Activated naive CD8-positive, alpha-beta T cell treated with anti-CD3 and anti-CD28 coated beads for 36 hours (primary cell): ENCODE measurements at regions not wholly inside any gene's neighbourhood (a gene's known extent, or its start where the extent isn't known, plus 50 kb on each side); places are given as distances from the start of the nearest gene placed in this dataset.

Experiments used
- DNase-seq: peaks from one replicate; pipeline ENCODE4 v3.0.0; 2021
- H3K27ac Mint-ChIP-seq: one replicate; pipeline ENCODE4 v1.8.0; 2022; ENCODE audit warnings: mild to moderate bottlenecking, moderate library complexity, mixed read lengths
- H3K27me3 Mint-ChIP-seq: one replicate; pipeline ENCODE4 v1.8.0; 2022; ENCODE audit warnings: mild to moderate bottlenecking, mixed read lengths
- H3K36me3 Mint-ChIP-seq: one replicate; pipeline ENCODE4 v1.8.0; 2021; ENCODE audit warnings: mild to moderate bottlenecking, mixed read lengths
- H3K4me1 Mint-ChIP-seq: one replicate; pipeline ENCODE4 v1.8.0; 2021; ENCODE audit warnings: mixed read lengths
- H3K4me3 Mint-ChIP-seq: one replicate; pipeline ENCODE4 v1.8.0; 2022; ENCODE audit warnings: mild to moderate bottlenecking, moderate library complexity, mixed read lengths
- H3K9me3 Mint-ChIP-seq: one replicate; pipeline ENCODE4 v1.8.0; 2022; ENCODE audit warnings: mixed read lengths

DNA sequence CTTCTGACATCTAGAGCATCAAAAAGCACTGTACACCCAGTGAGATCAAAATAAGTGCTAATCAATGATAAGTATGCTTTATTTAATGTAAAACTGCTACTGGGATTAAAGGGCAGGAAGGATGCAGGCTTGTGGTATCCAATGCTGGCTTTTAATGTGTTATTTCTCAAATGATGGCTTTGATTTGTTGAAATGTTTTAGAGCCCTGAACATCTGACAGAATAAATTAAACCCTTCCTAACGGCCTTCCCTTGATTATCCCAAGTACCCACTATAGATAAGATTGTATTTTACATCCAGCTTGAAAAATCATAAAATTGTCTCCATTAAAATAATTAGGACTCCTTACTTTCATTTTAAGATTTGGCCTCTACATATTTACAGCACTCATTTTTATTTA lies 382.9 kb downstream of the HNRNPD start:
- no peaks in the 10 kb centered on the region for H3K9me3 Mint-ChIP-seq
- H3K27me3 Mint-ChIP-seq: peaks cover 5% of the 10 kb centered on the region
- no peak for DNase-seq
- no peak overlapping the region for H3K4me3 Mint-ChIP-seq
- no peaks in the 10 kb centered on the region for H3K4me1 Mint-ChIP-seq
- H3K27ac Mint-ChIP-seq: no peak overlapping the region
- no peaks in the 10 kb centered on the region for H3K36me3 Mint-ChIP-seq

DNA sequence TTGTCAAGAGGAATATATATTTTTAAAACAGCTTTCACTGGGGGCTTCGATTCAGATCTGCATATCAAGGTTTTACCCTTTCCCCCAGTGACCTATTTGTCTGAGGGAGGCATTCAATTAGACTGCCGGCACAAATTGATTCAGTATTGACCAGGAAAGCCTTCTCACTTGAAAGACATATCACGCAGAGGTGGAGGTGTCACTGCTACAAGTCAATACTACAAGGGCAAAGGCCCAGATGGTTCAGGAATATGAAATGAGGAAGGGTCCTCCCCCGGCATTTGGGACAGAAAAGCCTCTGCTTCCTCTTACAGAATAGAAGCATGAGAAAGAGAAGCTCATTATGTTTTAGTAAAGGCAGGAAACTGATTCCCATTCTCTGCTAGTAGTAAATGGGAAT lies 383.6 kb downstream of the HNRNPD start:
- Mint-ChIP-seq H3K4me3 (no peak overlapping the region), H3K36me3 (no peaks in the 10 kb centered on the region)

GRCh38 chr4:81989202-81989601 lies 384.6 kb downstream of the HNRNPD start:
- Mint-ChIP-seq H3K9me3 (no peaks in the 10 kb centered on the region), H3K4me1 (no peaks in the 10 kb centered on the region), H3K27me3 (peaks cover 5% of the 10 kb centered on the region), H3K27ac (no peak overlapping the region), H3K36me3 (no peaks in the 10 kb centered on the region), H3K4me3 (no peak overlapping the region)
- no peak for DNase-seq

More for the DNA sequence above, 383.6 kb downstream of the HNRNPD start:
- DNase-seq: no peak
- Mint-ChIP-seq H3K27me3 (peaks cover 5% of the 10 kb centered on the region), H3K27ac (no peak overlapping the region), H3K9me3 (no peaks in the 10 kb centered on the region), H3K4me1 (no peaks in the 10 kb centered on the region)

GRCh38 chr4:81988178-81988577 lies 385.6 kb downstream of the HNRNPD start:
- no peak overlapping the region for H3K27ac Mint-ChIP-seq
- H3K36me3 Mint-ChIP-seq: no peaks in the 10 kb centered on the region
- H3K9me3 Mint-ChIP-seq: no peaks in the 10 kb centered on the region
- DNase-seq: no peak
- H3K27me3 Mint-ChIP-seq: peaks cover 5% of the 10 kb centered on the region
- H3K4me3 Mint-ChIP-seq: no peak overlapping the region
- no peaks in the 10 kb centered on the region for H3K4me1 Mint-ChIP-seq

- Mint-ChIP-seq H3K4me3 (no peak overlapping the region), H3K27ac (no peak overlapping the region), H3K27me3 (peaks cover 5% of the 10 kb centered on the region), H3K36me3 (no peaks in the 10 kb centered on the region), H3K4me1 (no peaks in the 10 kb centered on the region), H3K9me3 (no peaks in the 10 kb centered on the region)
- no peak for DNase-seq
These were observed 389.0 kb downstream of the HNRNPD start for GRCh38 chr4:81984746-81985145.

DNA sequence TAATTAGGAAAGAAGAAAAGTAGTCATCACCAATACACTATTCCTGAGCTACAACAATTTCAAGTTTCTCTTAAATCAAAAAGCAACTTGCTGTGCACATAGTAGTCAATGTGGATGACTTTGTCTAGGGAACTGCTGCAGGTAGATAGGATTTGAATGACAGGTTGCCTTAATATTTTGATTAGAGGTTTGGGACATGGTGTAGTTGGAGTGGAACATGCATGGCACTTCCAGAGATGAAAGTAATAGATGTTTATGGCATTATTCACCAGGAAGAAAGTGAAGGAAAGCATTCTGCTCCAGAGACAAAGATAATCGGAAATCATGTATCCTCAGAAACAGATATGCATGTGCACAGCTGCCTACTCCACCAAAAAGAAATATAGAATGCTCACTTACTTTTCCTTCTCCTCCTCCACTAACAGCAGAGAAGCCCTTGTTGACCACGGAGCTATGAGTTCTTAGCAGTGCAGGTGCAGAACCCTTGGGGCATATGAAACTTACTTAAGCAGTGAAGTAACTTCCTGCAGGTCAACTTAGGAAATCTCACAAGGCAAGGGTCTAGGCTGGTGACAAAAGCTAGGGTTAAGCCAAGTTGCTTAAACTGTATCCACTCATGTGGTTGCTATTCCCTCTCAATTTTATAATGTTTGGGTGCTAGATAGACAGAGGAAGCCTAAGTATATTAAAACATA lies 390.8 kb downstream of the HNRNPD start:
- Mint-ChIP-seq H3K4me1 (no peaks in the 10 kb centered on the region), H3K4me3 (no peak overlapping the region), H3K36me3 (no peaks in the 10 kb centered on the region), H3K27me3 (peaks cover 2% of the 10 kb centered on the region), H3K9me3 (no peaks in the 10 kb centered on the region), H3K27ac (no peak overlapping the region)
- no peak for DNase-seq

DNA sequence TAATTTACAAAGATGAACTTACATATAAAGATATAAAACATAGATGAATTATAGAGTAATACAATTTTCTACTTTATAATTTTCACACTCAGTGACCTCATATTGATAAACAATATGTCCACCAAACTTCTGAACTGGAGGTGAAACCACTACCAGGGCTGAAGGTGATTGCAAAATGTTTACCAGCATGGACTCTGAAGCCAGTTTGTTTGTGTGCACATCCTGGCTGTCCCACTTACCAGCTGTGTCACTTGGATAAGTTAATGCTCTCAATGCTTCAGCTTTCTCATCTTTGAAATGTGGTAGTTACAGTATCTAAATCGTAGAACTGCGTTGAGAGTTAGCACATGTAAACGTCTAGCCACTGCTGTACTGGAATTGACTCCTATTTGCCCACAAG lies 392.6 kb downstream of the HNRNPD start:
- Mint-ChIP-seq H3K4me1 (peaks cover 5% of the 10 kb centered on the region), H3K4me3 (no peak overlapping the region), H3K27ac (no peak overlapping the region), H3K36me3 (no peaks in the 10 kb centered on the region), H3K9me3 (no peaks in the 10 kb centered on the region), H3K27me3 (no peaks in the 10 kb centered on the region)
- DNase-seq: no peak

GRCh38 chr4:81974523-81974922 lies 399.3 kb downstream of the HNRNPD start:
- Mint-ChIP-seq H3K9me3 (no peaks in the 10 kb centered on the region), H3K36me3 (no peaks in the 10 kb centered on the region), H3K4me3 (no peak overlapping the region), H3K27me3 (no peaks in the 10 kb centered on the region), H3K4me1 (peaks cover 10% of the 10 kb centered on the region), H3K27ac (no peak overlapping the region)
- no peak for DNase-seq

GRCh38 chr4:81971637-81972381 lies 402.0 kb downstream of the HNRNPD start:
- Mint-ChIP-seq H3K36me3 (no peaks in the 10 kb centered on the region), H3K27ac (no peak overlapping the region), H3K27me3 (no peaks in the 10 kb centered on the region), H3K4me3 (no peak overlapping the region), H3K9me3 (no peaks in the 10 kb centered on the region), H3K4me1 (peaks cover 5% of the 10 kb centered on the region)
- DNase-seq: no peak

GRCh38 chr4:81971061-81971460 lies 402.7 kb downstream of the HNRNPD start:
- Mint-ChIP-seq H3K27me3 (no peaks in the 10 kb centered on the region), H3K27ac (no peak overlapping the region), H3K36me3 (no peaks in the 10 kb centered on the region), H3K4me1 (peaks cover 7% of the 10 kb centered on the region), H3K9me3 (no peaks in the 10 kb centered on the region), H3K4me3 (no peak overlapping the region)
- no peak for DNase-seq

- Mint-ChIP-seq H3K4me3 (no peak overlapping the region), H3K9me3 (no peaks in the 10 kb centered on the region), H3K4me1 (peaks cover 13% of the 10 kb centered on the region), H3K27me3 (no peaks in the 10 kb centered on the region), H3K36me3 (no peaks in the 10 kb centered on the region), H3K27ac (no peak overlapping the region)
- DNase-seq: no peak
These were observed 403.3 kb downstream of the HNRNPD start for GRCh38 chr4:81970454-81970853.

DNA sequence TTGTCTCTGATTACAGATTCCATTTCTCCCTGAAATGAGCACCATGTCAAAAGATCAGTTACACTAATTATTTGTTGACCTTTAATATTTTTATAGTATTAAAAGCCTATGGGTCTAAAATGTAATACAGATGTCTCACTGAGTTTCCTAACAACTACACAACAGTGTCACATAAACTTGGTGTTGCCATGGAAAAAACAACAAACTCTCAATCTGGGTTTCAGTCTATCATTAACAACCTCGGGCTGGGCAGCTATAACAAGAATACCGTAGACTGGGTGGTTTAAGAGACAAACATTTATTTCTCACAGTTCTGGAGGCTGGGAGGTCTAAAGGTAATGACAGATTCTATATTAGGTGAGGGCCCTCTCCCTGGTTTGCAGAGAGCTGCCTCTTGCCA lies 407.1 kb downstream of the HNRNPD start:
- Mint-ChIP-seq H3K9me3 (no peaks in the 10 kb centered on the region), H3K36me3 (no peaks in the 10 kb centered on the region), H3K4me1 (peaks cover 9% of the 10 kb centered on the region), H3K27me3 (no peaks in the 10 kb centered on the region), H3K27ac (no peak overlapping the region), H3K4me3 (no peak overlapping the region)
- no peak for DNase-seq

GRCh38 chr4:81965911-81966310 lies 407.9 kb downstream of the HNRNPD start:
- Mint-ChIP-seq H3K27ac (no peak overlapping the region), H3K36me3 (no peaks in the 10 kb centered on the region), H3K4me1 (peaks cover 9% of the 10 kb centered on the region), H3K9me3 (no peaks in the 10 kb centered on the region), H3K27me3 (no peaks in the 10 kb centered on the region), H3K4me3 (no peak overlapping the region)
- no peak for DNase-seq

DNA sequence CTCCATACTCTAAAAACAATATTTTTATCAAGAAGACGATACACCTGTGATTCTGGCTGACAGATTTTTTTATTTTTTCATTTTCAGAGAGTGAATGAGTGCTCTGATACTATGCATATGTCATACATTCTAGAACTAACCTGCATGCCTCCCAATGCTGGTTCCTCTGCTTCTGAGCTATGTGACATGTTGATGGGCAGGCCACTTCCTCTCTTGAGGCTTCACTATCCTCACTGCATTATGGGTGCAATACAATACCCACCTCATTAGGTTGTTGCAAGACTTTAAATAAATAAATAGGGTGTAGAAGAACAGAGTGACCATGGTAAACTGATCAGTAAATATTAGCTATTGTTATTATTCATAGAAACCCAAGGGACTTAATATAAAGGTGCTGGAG lies 408.3 kb downstream of the HNRNPD start:
- Mint-ChIP-seq H3K4me3 (no peak overlapping the region), H3K9me3 (no peaks in the 10 kb centered on the region), H3K4me1 (peaks cover 9% of the 10 kb centered on the region), H3K27ac (no peak overlapping the region), H3K36me3 (no peaks in the 10 kb centered on the region), H3K27me3 (no peaks in the 10 kb centered on the region)
- DNase-seq: no peak

GRCh38 chr4:81963763-81964020 lies 410.1 kb downstream of the HNRNPD start:
- H3K9me3 Mint-ChIP-seq: no peaks in the 10 kb centered on the region
- no peak overlapping the region for H3K4me3 Mint-ChIP-seq
- peaks cover 9% of the 10 kb centered on the region for H3K4me1 Mint-ChIP-seq
- H3K27ac Mint-ChIP-seq: no peak overlapping the region
- DNase-seq: no peak
- H3K36me3 Mint-ChIP-seq: no peaks in the 10 kb centered on the region
- H3K27me3 Mint-ChIP-seq: no peaks in the 10 kb centered on the region

DNA sequence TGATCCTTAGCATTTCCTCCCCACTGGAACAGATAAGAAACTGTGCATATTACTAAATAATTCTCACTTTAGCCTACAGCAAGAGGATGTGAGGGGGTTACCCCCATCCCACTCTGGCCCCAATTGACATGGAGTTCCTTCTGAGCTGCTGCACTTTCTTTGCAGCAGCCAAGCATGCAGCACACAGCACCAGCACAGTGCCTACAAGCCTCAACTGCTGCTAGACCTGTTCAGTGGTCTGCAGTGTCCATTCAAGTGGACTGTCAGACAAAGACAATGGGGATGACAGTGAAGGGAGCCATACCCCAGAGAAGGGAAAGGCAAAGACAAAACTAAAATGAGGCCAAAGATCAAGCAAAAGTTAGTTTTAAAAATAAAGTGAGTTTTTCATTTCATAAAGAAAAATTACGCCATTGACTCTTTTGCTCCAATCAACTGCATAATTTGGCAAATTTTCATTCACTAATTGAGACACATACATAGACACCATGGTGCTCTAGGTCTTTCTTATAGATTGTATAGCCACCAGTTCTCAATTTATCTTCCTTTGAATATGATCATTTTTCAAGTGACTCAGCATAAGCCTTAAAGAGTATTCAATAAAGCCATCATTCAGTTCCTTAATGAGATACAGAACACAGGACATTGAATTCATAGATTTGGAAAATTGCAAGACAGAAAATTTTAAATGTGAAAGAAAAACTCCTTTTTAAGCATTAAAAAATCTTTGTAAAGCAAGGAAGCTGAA lies 410.6 kb downstream of the HNRNPD start:
- DNase-seq: no peak
- Mint-ChIP-seq H3K27ac (no peak overlapping the region), H3K27me3 (no peaks in the 10 kb centered on the region), H3K4me1 (peaks cover 9% of the 10 kb centered on the region), H3K4me3 (no peak overlapping the region), H3K36me3 (no peaks in the 10 kb centered on the region), H3K9me3 (no peaks in the 10 kb centered on the region)
